K562 (cell line): ENCODE measurements at regions not wholly inside any gene's neighbourhood (a gene's known extent, or its start where the extent isn't known, plus 50 kb on each side); places are given as distances from the start of the nearest gene placed in this dataset.

Experiments
- ATAC-seq: fragments of 200-7000 bp; cut with Tn5 transposase; 3 replicates; pipeline ENCODE4 v1.9.1; 2020; ENCODE audit warnings: moderate library complexity
- BruUV-seq: library from RNA; stranded (reverse); fragments of 400-500 nt; replicated peaks from 2 replicates; lab custom pipeline; 2021; lab: Mats Ljungman, UMichigan
- CTCF ChIA-PET: fragments of 300-600 bp; formaldehyde crosslinking; extraction: SDS; loops from one replicate; lab custom pipeline; 2021; ENCODE audit warnings: low intra/inter-chr PET ratio; lab: Yijun Ruan, JAX
- POLR2A ChIA-PET: fragments of 300-600, 350-650 bp; sonication (Branson Sonifier 250); formaldehyde crosslinking; extraction: SDS; loops from one replicate; lab custom pipeline; 2021; ENCODE audit warnings: antibody characterized with exemption, inconsistent platforms; lab: Yijun Ruan, JAX
- DNase-seq, 4 experiments: peaks; one replicate each; pipeline versions ENCODE4 v3.0.0 to v3.0.0-alpha.2; 2011 to 2018; ENCODE audit warnings: low spot score in 3 of 4, mixed read lengths in 3 of 4; ENCODE audit errors: extremely low read depth in 1 of 4
- FAIRE-seq: peaks from 2 replicates; lab custom pipeline; 2011; peaks lifted over from hg19 to GRCh38; lab: Jason Lieb, UNC
- H2AFZ ChIP-seq: 2 replicates; pipeline ENCODE4 v1.6.0; 2011; ENCODE audit warnings: low read depth, low read length, control low read depth, inconsistent platforms
- H3K27ac ChIP-seq: fragments of 200-600 bp; 3 replicates; pipeline ENCODE4 v1.8.0; 2011; ENCODE audit warnings: low read depth, mild to moderate bottlenecking, control low read depth, inconsistent platforms, low read length, moderate library complexity, mixed read lengths; ENCODE audit errors: extremely low read depth
- H3K27me3 ChIP-seq, 2 experiments: fragments of 300-600 bp in 1 of 2; 2 replicates in 1 of 2; 3 replicates in 1 of 2; pipeline versions ENCODE4 v1.6.0 to v1.8.0; 2011; ENCODE audit warnings: inconsistent platforms in 2 of 2, low read length in 2 of 2, mild to moderate bottlenecking in 1 of 2, mixed read lengths in 1 of 2, moderate library complexity in 1 of 2; ENCODE audit not compliant: control insufficient read depth in 2 of 2, insufficient read depth in 2 of 2
- H3K36me3 ChIP-seq: fragments of 300-600 bp; 3 replicates; pipeline ENCODE4 v1.8.0; 2011; ENCODE audit warnings: mild to moderate bottlenecking, low read length, inconsistent platforms; ENCODE audit not compliant: control insufficient read depth, insufficient read depth
- H3K4me1 ChIP-seq, 2 experiments: fragments of 200-600 bp in 1 of 2; replicated peaks in 1 of 2; 2 replicates in 1 of 2; 3 replicates in 1 of 2; pipeline versions ENCODE4 v1.5.1 to v1.8.0; 2011; ENCODE audit warnings: inconsistent platforms in 2 of 2, low read length in 2 of 2, mild to moderate bottlenecking in 1 of 2, mixed read lengths in 1 of 2, moderate library complexity in 1 of 2; ENCODE audit not compliant: control insufficient read depth in 2 of 2, insufficient read depth in 2 of 2
- H3K4me2 ChIP-seq: 2 replicates; pipeline ENCODE4 v1.6.1; 2011; ENCODE audit warnings: low read length, control low read depth, inconsistent platforms, mixed read lengths; ENCODE audit not compliant: insufficient read depth
- H3K4me3 ChIP-seq: fragments of 200-600 bp; sonication (generic), shearing (Covaris generic); 2 replicates; pipeline ENCODE4 v1.5.1; 2016; ENCODE audit warnings: control low read depth, inconsistent platforms
- H3K79me2 ChIP-seq: fragments of 200-600 bp; 3 replicates; pipeline ENCODE4 v1.8.0; 2011; ENCODE audit warnings: low read length, inconsistent platforms; ENCODE audit not compliant: control insufficient read depth, insufficient read depth
- H3K9ac ChIP-seq, 2 experiments: 2 replicates each; pipeline versions ENCODE4 v1.6.0 to v1.6.1; 2011; ENCODE audit warnings: low read depth in 2 of 2, low read length in 2 of 2, control low read depth in 1 of 2, inconsistent platforms in 1 of 2, mild to moderate bottlenecking in 1 of 2, mixed read lengths in 1 of 2; ENCODE audit not compliant: insufficient read depth in 1 of 2
- H3K9me1 ChIP-seq: one replicate; pipeline ENCODE4 v1.6.0; 2011; ENCODE audit warnings: inconsistent platforms, mild to moderate bottlenecking, low read length, moderate library complexity; ENCODE audit not compliant: control insufficient read depth, insufficient read depth
- H3K9me3 ChIP-seq: replicated peaks from 2 replicates; pipeline ENCODE4 v1.5.1; 2011; ENCODE audit warnings: low read depth, low read length, inconsistent platforms; ENCODE audit not compliant: control insufficient read depth, insufficient read depth
- H4K20me1 ChIP-seq: replicated peaks from 2 replicates; pipeline ENCODE4 v1.6.1; 2011; ENCODE audit warnings: low read length, inconsistent platforms, mixed read lengths; ENCODE audit not compliant: control insufficient read depth, insufficient read depth
- ARID1B ChIP-seq: fragments of 450-650 bp; IDR thresholded peaks from 2 replicates; pipeline ENCODE4 v1.6.1; 2016; ENCODE audit warnings: antibody characterized with exemption, mild to moderate bottlenecking, inconsistent platforms
- ARID2 ChIP-seq: fragments of 450-650 bp; IDR thresholded peaks from 2 replicates; pipeline ENCODE4 v1.6.1; 2017; ENCODE audit warnings: antibody characterized with exemption, mild to moderate bottlenecking
- FUS ChIP-seq: fragments of 200-400 bp; formaldehyde crosslinking; optimal IDR thresholded peaks from 2 replicates; pipeline ENCODE3; 2017; ENCODE audit warnings: low read depth, low read length
- MTA3 ChIP-seq: fragments of 450-650 bp; formaldehyde crosslinking; IDR thresholded peaks from 2 replicates; pipeline ENCODE4 v1.6.1; 2017; ENCODE audit warnings: mild to moderate bottlenecking, borderline replicate concordance
- NR4A1 ChIP-seq, 2 experiments: fragments of 250-450 bp in 1 of 2; fragments of 450-650 bp in 1 of 2; sonication (Bioruptor Pico) in 1 of 2; IDR thresholded peaks; 2 replicates each; pipeline versions ENCODE4 v1.4.0 to v1.6.1; 2016 to 2020; ENCODE audit warnings: mild to moderate bottlenecking in 2 of 2, missing compliant biosample characterization in 1 of 2, missing genetic modification characterization in 1 of 2, moderate library complexity in 1 of 2
- POLR2G ChIP-seq: fragments of 200-400 bp; formaldehyde crosslinking; IDR thresholded peaks from 2 replicates; pipeline ENCODE4 v1.6.1; 2017; ENCODE audit warnings: low read depth, mild to moderate bottlenecking, antibody characterized with exemption, low read length, moderate library complexity
- SETDB1 ChIP-seq: IDR thresholded peaks from one replicate; pipeline ENCODE4 v1.6.1; 2012; ENCODE audit warnings: low read length, control low read depth, inconsistent platforms
- SP1 ChIP-seq: sonication (generic); formaldehyde crosslinking; IDR thresholded peaks from 2 replicates; pipeline ENCODE4 v1.8.1; 2022; ENCODE audit warnings: mild to moderate bottlenecking, missing genetic modification reagents
- SRSF7 ChIP-seq: fragments of 200-400 bp; formaldehyde crosslinking; optimal IDR thresholded peaks from 2 replicates; pipeline ENCODE3; 2017; ENCODE audit warnings: mild to moderate bottlenecking, low read depth, low read length
- ZNF121 ChIP-seq: sonication (generic); formaldehyde crosslinking; conservative IDR thresholded peaks from 2 replicates; pipeline ENCODE4 v1.8.0; 2022; ENCODE audit warnings: missing genetic modification reagents
- ZNF175 ChIP-seq: fragments of 200-800 bp; sonication (Bioruptor generic); IDR thresholded peaks from 2 replicates; pipeline ENCODE4 v1.6.1; 2016; ENCODE audit warnings: low read depth, mild to moderate bottlenecking, missing genetic modification characterization, missing compliant biosample characterization
- ZNF311 ChIP-seq: fragments of 250-450 bp; sonication (Bioruptor Pico); IDR thresholded peaks from 2 replicates; pipeline ENCODE4 v1.4.0; 2020; ENCODE audit warnings: mild to moderate bottlenecking, moderate library complexity
- ZNF354B ChIP-seq: fragments of 250-450 bp; sonication (Bioruptor Pico); IDR thresholded peaks from 2 replicates; pipeline ENCODE4 v1.4.0; 2020
- in situ Hi-C: fragments of 300-500 bp; cut with MboI; formaldehyde crosslinking; loops from 4 replicates; pipeline ENCODE4 v1.15.0; 2018; ENCODE audit warnings: inconsistent platforms, mixed read lengths
- intact Hi-C: fragments of 100-400 bp; cut with micrococcal nuclease; formaldehyde crosslinking; loops from 2 replicates; pipeline ENCODE4 v1.14.2; 2022
- TF ChIP-seq, protein P1 (sequence below), 2 experiments: fragments of 200-800 bp in 1 of 2; sonication (Bioruptor generic) in 1 of 2; sonication (generic) in 1 of 2; formaldehyde crosslinking in 1 of 2; IDR thresholded peaks in 1 of 2; conservative IDR thresholded peaks in 1 of 2; 2 replicates each; pipeline versions ENCODE4 v1.5.0 to v1.6.1; 2016 to 2020; ENCODE audit warnings: missing compliant biosample characterization in 1 of 2, missing genetic modification characterization in 1 of 2, missing genetic modification reagents in 1 of 2
- TF ChIP-seq, protein P2 (sequence below): fragments of 450-650 bp; IDR thresholded peaks from 2 replicates; pipeline ENCODE4 v1.6.1; 2016
- TF ChIP-seq, protein P3 (sequence below): fragments of 250-450 bp; sonication (Bioruptor Pico); IDR thresholded peaks from 2 replicates; pipeline ENCODE4 v1.4.0; 2020; ENCODE audit warnings: mild to moderate bottlenecking
- TF ChIP-seq, protein P4 (sequence below): sonication (generic); formaldehyde crosslinking; IDR thresholded peaks from 2 replicates; pipeline ENCODE4 v1.4.0; 2020; ENCODE audit warnings: mild to moderate bottlenecking, missing genetic modification reagents

DNA sequence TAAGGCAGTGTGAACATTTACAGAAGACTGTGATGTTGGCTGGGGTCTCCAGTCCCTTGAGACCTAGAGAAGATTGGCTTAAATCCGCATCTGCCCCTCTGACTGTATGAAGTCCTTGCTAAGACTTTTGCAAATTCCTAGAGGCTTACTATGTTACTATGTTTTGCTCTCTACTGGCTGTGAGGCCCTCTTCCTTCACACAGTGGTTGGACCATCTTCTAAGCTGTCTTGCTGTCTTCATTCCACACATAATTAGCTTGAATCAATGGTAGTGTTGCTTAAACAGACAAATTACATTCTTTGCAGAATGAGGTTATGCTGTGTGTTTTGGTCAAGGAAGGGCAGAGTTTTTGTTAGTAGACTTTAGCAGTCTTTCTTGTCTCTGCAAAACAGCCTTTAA lies 658.0 kb downstream of the TYW1 start (continued):
- TF ChIP-seq, protein P1, sequence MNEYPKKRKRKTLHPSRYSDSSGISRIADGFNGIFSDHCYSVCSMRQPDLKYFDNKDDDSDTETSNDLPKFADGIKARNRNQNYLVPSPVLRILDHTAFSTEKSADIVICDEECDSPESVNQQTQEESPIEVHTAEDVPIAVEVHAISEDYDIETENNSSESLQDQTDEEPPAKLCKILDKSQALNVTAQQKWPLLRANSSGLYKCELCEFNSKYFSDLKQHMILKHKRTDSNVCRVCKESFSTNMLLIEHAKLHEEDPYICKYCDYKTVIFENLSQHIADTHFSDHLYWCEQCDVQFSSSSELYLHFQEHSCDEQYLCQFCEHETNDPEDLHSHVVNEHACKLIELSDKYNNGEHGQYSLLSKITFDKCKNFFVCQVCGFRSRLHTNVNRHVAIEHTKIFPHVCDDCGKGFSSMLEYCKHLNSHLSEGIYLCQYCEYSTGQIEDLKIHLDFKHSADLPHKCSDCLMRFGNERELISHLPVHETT (CRISPR knock-in tag; conservative IDR thresholded peaks at IDR 0.05 in 1 of 2, IDR thresholded peaks at IDR 0.05 in 1 of 2), result no peak
- TF ChIP-seq ARID2, result no peak

DNA sequence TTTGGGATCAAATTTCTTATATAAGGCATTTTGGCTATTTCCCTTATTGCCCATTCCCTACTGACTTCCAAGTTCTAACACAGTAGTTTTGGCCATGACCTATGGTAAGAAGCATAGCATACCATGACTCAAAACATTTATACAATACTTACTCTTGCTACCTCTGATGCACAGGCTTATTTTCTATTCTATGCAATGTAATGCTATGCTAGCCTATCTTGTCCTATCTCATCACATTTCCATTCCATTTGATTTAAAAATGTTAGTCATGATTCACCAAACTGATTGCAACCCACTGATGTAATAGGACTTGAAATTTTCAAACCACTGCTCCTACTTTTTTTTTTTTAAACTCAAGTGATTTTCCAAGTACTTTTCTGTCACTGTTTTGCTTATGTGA lies 658.5 kb downstream of the TYW1 start:
- TF ChIP-seq, protein P2, sequence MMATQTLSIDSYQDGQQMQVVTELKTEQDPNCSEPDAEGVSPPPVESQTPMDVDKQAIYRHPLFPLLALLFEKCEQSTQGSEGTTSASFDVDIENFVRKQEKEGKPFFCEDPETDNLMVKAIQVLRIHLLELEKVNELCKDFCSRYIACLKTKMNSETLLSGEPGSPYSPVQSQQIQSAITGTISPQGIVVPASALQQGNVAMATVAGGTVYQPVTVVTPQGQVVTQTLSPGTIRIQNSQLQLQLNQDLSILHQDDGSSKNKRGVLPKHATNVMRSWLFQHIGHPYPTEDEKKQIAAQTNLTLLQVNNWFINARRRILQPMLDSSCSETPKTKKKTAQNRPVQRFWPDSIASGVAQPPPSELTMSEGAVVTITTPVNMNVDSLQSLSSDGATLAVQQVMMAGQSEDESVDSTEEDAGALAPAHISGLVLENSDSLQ, result no peak
- TF ChIP-seq MTA3, result no peak
- no peak for TF ChIP-seq ZNF354B
- no peak for TF ChIP-seq ARID1B
- TF ChIP-seq, protein P3, sequence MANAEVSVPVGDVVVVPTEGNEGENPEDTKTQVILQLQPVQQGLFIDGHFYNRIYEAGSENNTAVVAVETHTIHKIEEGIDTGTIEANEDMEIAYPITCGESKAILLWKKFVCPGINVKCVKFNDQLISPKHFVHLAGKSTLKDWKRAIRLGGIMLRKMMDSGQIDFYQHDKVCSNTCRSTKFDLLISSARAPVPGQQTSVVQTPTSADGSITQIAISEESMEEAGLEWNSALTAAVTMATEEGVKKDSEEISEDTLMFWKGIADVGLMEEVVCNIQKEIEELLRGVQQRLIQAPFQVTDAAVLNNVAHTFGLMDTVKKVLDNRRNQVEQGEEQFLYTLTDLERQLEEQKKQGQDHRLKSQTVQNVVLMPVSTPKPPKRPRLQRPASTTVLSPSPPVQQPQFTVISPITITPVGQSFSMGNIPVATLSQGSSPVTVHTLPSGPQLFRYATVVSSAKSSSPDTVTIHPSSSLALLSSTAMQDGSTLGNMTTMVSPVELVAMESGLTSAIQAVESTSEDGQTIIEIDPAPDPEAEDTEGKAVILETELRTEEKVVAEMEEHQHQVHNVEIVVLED, result no peak
- TF ChIP-seq, protein P4, sequence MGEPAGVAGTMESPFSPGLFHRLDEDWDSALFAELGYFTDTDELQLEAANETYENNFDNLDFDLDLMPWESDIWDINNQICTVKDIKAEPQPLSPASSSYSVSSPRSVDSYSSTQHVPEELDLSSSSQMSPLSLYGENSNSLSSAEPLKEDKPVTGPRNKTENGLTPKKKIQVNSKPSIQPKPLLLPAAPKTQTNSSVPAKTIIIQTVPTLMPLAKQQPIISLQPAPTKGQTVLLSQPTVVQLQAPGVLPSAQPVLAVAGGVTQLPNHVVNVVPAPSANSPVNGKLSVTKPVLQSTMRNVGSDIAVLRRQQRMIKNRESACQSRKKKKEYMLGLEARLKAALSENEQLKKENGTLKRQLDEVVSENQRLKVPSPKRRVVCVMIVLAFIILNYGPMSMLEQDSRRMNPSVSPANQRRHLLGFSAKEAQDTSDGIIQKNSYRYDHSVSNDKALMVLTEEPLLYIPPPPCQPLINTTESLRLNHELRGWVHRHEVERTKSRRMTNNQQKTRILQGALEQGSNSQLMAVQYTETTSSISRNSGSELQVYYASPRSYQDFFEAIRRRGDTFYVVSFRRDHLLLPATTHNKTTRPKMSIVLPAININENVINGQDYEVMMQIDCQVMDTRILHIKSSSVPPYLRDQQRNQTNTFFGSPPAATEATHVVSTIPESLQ (CRISPR knock-in tag), result no peak
- no peak for TF ChIP-seq ZNF311 (CRISPR knock-in tag)
- TF ChIP-seq POLR2G, result no peak
- no peak for TF ChIP-seq FUS
- no peak for TF ChIP-seq SETDB1
- no peak for TF ChIP-seq ZNF175
- no peak for TF ChIP-seq SRSF7
- no peak for TF ChIP-seq ZNF121 (CRISPR knock-in tag)
- TF ChIP-seq SP1 (CRISPR knock-in tag), result no peak
- TF ChIP-seq NR4A1 (CRISPR knock-in tag; IDR thresholded peaks at IDR 0.05), result no peak
- no peak for TF ChIP-seq NR4A1 (tag; IDR thresholded peaks at IDR 0.05)
- no peak overlapping the region for H3K9ac ChIP-seq
- no peak overlapping the region for H3K27ac ChIP-seq
- no peak overlapping the region for H3K4me3 ChIP-seq
- ChIA-PET POLR2A (no interaction called here), CTCF (no interaction called here)
- no peaks in the 10 kb centered on the region for H3K79me2 ChIP-seq
- no peaks in the 10 kb centered on the region for H3K36me3 ChIP-seq
- H3K9me3 ChIP-seq, result no peaks in the 10 kb centered on the region
- no TSS peak for BruUV-seq
- no peak overlapping the region for H3K4me2 ChIP-seq
- no peaks in the 10 kb centered on the region for H3K27me3 ChIP-seq
- FAIRE-seq (no peak), DNase-seq (no peak), ATAC-seq (no peak)
- no peaks in the 10 kb centered on the region for H4K20me1 ChIP-seq
- intact Hi-C loops (no loop called here), in situ Hi-C loops (no loop called here)
- no peak overlapping the region for H2AFZ ChIP-seq
- H3K9me1 ChIP-seq, result no peaks in the 10 kb centered on the region
- H3K4me1 ChIP-seq, result no peaks in the 10 kb centered on the region
